Stomach (tissue), 8 donors: ENCODE measurements at regions not wholly inside any gene's neighbourhood (a gene's known extent, or its start where the extent isn't known, plus 50 kb on each side); places are given as distances from the start of the nearest gene placed in this dataset.

Source experiments
- DNase-seq, 2 donors: peaks; one replicate each; pipeline versions ENCODE4 v3.0.0 to v3.0.0-alpha.2; 2013 to 2019
- H3K27ac ChIP-seq, 5 donors: fragments of 200-600 bp in 4 of 5; sonication (generic) in 4 of 5; one replicate each; pipeline ENCODE4 v1.5.1; 2013 to 2019; ENCODE audit warnings: mild to moderate bottlenecking in 1 of 5, moderate library complexity in 1 of 5
- H3K27me3 ChIP-seq, 3 donors: fragments of 200-600 bp; sonication (generic); one replicate each; pipeline ENCODE4 v1.5.1; 2017 to 2019; ENCODE audit warnings: mixed run types in 1 of 3
- H3K36me3 ChIP-seq, 4 donors: fragments of 200-600 bp; sonication (generic); 1 replicate in 3 of 4; 2 replicates in 1 of 4; pipeline ENCODE4 v1.5.1; 2016 to 2019
- H3K4me1 ChIP-seq, 4 donors: fragments of 200-600 bp; sonication (generic); one replicate each; pipeline ENCODE4 v1.5.1; 2016 to 2019
- H3K4me3 ChIP-seq, 4 donors: fragments of 200-600 bp; sonication (generic) in 3 of 4; one replicate each; pipeline ENCODE4 v1.5.1; 2016 to 2019; ENCODE audit warnings: mild to moderate bottlenecking in 1 of 4
- H3K9me3 ChIP-seq, 4 donors: fragments of 200-600 bp; sonication (generic); one replicate each; pipeline ENCODE4 v1.5.1; 2016 to 2019
- EP300 ChIP-seq: sonication (generic); formaldehyde crosslinking; IDR thresholded peaks from one replicate; pipeline ENCODE4 v1.6.1; 2017; ENCODE audit warnings: antibody characterized with exemption
- POLR2A ChIP-seq, 4 donors: fragments of 450-650 bp; IDR thresholded peaks; one replicate each; pipeline ENCODE4 v1.6.1; 2016; ENCODE audit warnings: antibody characterized with exemption in 4 of 4, control low read depth in 2 of 4, mild to moderate bottlenecking in 1 of 4, moderate library complexity in 1 of 4
- POLR2AphosphoS5 ChIP-seq, 3 donors: sonication (generic); formaldehyde crosslinking; IDR thresholded peaks; one replicate each; pipeline ENCODE4 v1.6.1; 2016; ENCODE audit warnings: antibody characterized with exemption in 3 of 3
- WGBS, 5 donors: extraction: QIAGEN DNeasy Blood & Tissue Kit in 3 of 5; methylation state at CpG; one replicate each; pipeline versions ENCODE4 v1.1.5 to v1.1.7; 2013 to 2018; 5-methylcytosine and 5-hydroxymethylcytosine counted together
- intact Hi-C: fragments of 100-400 bp; cut with DNase I; formaldehyde crosslinking; loops from one replicate; pipeline ENCODE4 v1.15.1; 2023; ENCODE audit warnings: low total_unique reads
- TF ChIP-seq, protein P1 (sequence below), 7 experiments: fragments of 450-650 bp in 4 of 7; fragments of 200-600 bp in 3 of 7; sonication (generic) in 3 of 7; IDR thresholded peaks; one replicate each; pipeline ENCODE4 v1.5.1; 2016 to 2019; ENCODE audit warnings: antibody characterized with exemption in 7 of 7, control low read depth in 2 of 7, mild to moderate bottlenecking in 1 of 7
- donor health status: healthy with polysubstance abuse.
- donor health status: Bipolar disorder and iron deficiency.
- donor health status: healthy.

DNA sequence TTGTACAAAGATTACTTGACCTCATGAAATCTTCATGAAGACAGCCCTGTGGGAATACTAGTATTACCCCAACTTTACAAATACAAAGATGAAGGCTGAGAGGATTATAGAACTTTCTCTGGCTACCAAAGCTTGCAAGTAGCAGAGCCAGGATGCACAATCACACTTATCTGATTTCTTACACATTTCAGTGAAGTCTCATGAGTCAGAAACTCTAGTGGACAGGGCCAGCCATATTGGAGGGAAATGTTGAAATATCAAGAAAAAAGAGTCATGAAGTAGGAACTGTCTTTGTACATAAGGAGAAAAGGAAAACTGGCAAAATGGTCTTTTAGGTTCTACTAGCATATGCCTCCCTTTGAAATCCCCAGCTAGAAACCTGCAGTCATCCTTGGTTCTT lies 369.6 kb upstream of the WWC1 start:
- DNase-seq = no peak
- Histone ChIP-seq H3K4me3 (no peak overlapping the region), H3K4me1 (no peaks in the 10 kb centered on the region), H3K27me3 (no peaks in the 10 kb centered on the region), H3K9me3 (no peaks in the 10 kb centered on the region), H3K27ac (no peak overlapping the region), H3K36me3 (no peaks in the 10 kb centered on the region)
- TF ChIP-seq EP300 (no peak), POLR2AphosphoS5 (IDR thresholded peaks at IDR 0.05) (no peak), POLR2A (IDR thresholded peaks at IDR 0.05) (no peak)
- TF ChIP-seq, protein P1, sequence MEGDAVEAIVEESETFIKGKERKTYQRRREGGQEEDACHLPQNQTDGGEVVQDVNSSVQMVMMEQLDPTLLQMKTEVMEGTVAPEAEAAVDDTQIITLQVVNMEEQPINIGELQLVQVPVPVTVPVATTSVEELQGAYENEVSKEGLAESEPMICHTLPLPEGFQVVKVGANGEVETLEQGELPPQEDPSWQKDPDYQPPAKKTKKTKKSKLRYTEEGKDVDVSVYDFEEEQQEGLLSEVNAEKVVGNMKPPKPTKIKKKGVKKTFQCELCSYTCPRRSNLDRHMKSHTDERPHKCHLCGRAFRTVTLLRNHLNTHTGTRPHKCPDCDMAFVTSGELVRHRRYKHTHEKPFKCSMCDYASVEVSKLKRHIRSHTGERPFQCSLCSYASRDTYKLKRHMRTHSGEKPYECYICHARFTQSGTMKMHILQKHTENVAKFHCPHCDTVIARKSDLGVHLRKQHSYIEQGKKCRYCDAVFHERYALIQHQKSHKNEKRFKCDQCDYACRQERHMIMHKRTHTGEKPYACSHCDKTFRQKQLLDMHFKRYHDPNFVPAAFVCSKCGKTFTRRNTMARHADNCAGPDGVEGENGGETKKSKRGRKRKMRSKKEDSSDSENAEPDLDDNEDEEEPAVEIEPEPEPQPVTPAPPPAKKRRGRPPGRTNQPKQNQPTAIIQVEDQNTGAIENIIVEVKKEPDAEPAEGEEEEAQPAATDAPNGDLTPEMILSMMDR (IDR thresholded peaks at IDR 0.05) = no peak
- intact Hi-C loops = no loop called here

DNA sequence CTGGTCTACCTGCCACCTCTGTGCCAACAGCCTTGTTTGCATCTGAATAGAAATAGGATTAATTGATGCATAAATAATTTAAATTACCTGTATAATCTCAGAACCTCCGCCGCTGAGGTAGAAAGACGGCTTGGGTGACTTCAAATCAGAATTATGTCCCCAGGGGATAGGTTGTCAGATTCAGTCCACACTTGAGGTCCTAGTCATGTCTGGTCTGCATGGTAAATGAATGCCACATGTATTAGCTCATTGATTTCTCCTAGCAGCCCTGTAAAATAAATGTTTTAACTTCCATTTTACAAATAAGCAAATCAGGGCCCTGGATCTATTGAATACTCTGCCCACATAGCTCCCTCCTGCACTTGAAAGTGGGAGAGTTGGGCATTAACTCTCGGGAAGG lies 368.0 kb upstream of the WWC1 start:
- H3K4me3 ChIP-seq = no peak overlapping the region
- 75 to 90% (median 83%) methylated on average over 4 of the region's 4 CpGs for WGBS, 5 donors

DNA sequence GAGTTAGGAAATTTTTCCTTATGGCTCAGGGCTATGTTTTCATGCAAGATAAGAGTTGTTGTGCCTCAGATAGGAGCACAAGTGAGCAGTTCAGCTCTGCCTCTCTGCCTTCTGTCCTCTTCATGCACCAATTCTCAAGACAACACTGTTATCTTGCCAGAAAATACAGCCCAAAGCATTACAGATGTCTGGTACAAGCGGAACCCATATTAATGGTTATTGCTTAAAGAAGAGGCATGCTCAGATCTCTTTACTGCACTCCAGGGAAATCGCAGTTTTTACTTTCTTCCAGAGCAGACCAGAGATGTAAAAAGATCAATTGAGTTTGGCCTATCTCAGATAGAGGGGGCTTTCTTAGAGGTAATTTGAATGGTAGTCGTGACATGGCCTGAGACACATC lies 361.6 kb upstream of the WWC1 start:
- 85 to 89% (median 88%) methylated on average over 3 of the region's 3 CpGs for WGBS, 5 donors
- Histone ChIP-seq H3K27ac (no peak overlapping the region), H3K4me3 (no peak overlapping the region), H3K36me3 (no peaks in the 10 kb centered on the region), H3K9me3 (no peaks in the 10 kb centered on the region), H3K27me3 (no peaks in the 10 kb centered on the region), H3K4me1 (no peaks in the 10 kb centered on the region)
- TF ChIP-seq EP300 (no peak), POLR2AphosphoS5 (IDR thresholded peaks at IDR 0.05) (no peak), POLR2A (IDR thresholded peaks at IDR 0.05) (no peak)
- TF ChIP-seq, protein P1 (IDR thresholded peaks at IDR 0.05) = no peak
- intact Hi-C loops = no loop called here
- DNase-seq = no peak

More for the DNA sequence above, 368.0 kb upstream of the WWC1 start:
- Histone ChIP-seq H3K27ac (no peak overlapping the region), H3K4me1 (no peaks in the 10 kb centered on the region), H3K27me3 (no peaks in the 10 kb centered on the region), H3K36me3 (no peaks in the 10 kb centered on the region), H3K9me3 (no peaks in the 10 kb centered on the region)
- intact Hi-C loops = no loop called here
- DNase-seq = no peak
- TF ChIP-seq EP300 = no peak
- no peak for TF ChIP-seq POLR2A (IDR thresholded peaks at IDR 0.05)
- TF ChIP-seq, protein P1 (IDR thresholded peaks at IDR 0.05) = no peak
- no peak for TF ChIP-seq POLR2AphosphoS5 (IDR thresholded peaks at IDR 0.05)

DNA sequence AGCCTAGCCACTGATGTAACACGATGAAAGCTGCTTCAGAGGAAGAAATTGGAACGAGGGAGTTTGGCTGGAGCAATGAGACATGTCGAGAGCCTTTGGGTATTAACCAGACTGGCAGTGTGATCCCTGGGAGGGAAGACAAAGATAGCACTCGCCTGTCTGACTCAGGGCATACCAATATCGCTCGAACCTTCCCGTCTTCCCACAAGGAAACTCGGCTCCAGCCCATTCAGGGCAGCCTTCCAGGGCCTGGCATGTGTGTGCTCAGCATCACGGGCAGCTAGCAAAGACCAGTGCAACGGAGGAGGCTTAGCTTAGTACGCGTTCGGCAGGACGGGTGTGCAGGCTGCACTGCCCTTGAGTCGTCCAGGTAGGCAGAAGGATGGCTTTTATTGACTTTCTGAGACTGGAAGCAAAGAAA lies 356.9 kb upstream of the WWC1 start:
- TF ChIP-seq POLR2A (IDR thresholded peaks at IDR 0.05) (no peak), POLR2AphosphoS5 (IDR thresholded peaks at IDR 0.05) (peak in 1 of 3 donors; percentile 68)
- TF ChIP-seq, protein P1 (IDR thresholded peaks at IDR 0.05) = no peak
- intact Hi-C loops = no loop called here
- Histone ChIP-seq H3K27ac (peak overlapping the region in 1 of 5 donors; percentile 68), H3K36me3 (no peaks in the 10 kb centered on the region), H3K4me1 (peaks cover 0 to 12% (median 0%) of the 10 kb centered on the region in 4 donors), H3K9me3 (no peaks in the 10 kb centered on the region), H3K4me3 (no peak overlapping the region), H3K27me3 (no peaks in the 10 kb centered on the region)
- DNase-seq = peak in 1 of 2 donors; percentile 31
- 54 to 66% (median 61%) methylated on average over 15 of the region's 15 CpGs for WGBS, 5 donors
